Transverse colon (tissue), 4 donors: ENCODE measurements at regions not wholly inside any gene's neighbourhood (a gene's known extent, or its start where the extent isn't known, plus 50 kb on each side); places are given as distances from the start of the nearest gene placed in this dataset.
"Not testable (repeated sequence)": the region's sequence is repeated elsewhere in the genome, so short reads cannot be mapped to it uniquely, and the experiment has no call there.

Experiments
- DNase-seq: peaks from one replicate; pipeline ENCODE4 v3.0.0-alpha.2; 2019
- H3K27ac ChIP-seq, 4 donors: fragments of 200-600 bp; sonication (generic); 2 replicates each; pipeline ENCODE4 v1.5.1; 2016 to 2018; ENCODE audit warnings: inconsistent platforms in 4 of 4
- H3K27me3 ChIP-seq: fragments of 200-600 bp; sonication (generic); 2 replicates; pipeline ENCODE4 v1.5.1; 2017; ENCODE audit warnings: inconsistent platforms
- H3K36me3 ChIP-seq, 4 donors: fragments of 200-600 bp; sonication (generic); 2 replicates each; pipeline ENCODE4 v1.5.1; 2017 to 2019; ENCODE audit warnings: inconsistent platforms in 4 of 4
- H3K4me1 ChIP-seq, 4 donors: fragments of 200-600 bp; sonication (generic); 2 replicates each; pipeline ENCODE4 v1.5.1; 2017 to 2020; ENCODE audit warnings: inconsistent platforms in 4 of 4
- H3K4me3 ChIP-seq, 4 donors: fragments of 200-600 bp; sonication (generic); 1 replicate in 1 of 4; 2 replicates in 3 of 4; pipeline versions ENCODE4 v1.5.1 to v1.6.1; 2017 to 2019; ENCODE audit warnings: inconsistent platforms in 4 of 4
- H3K9me3 ChIP-seq, 2 donors: fragments of 200-600 bp; sonication (generic); 2 replicates each; pipeline ENCODE4 v1.5.1; 2017 to 2019; ENCODE audit warnings: inconsistent platforms in 2 of 2
- EP300 ChIP-seq: sonication (generic); formaldehyde crosslinking; IDR thresholded peaks from one replicate; pipeline ENCODE4 v1.6.1; 2017; ENCODE audit warnings: antibody characterized with exemption, low read depth
- POLR2A ChIP-seq: fragments of 450-650 bp; IDR thresholded peaks from one replicate; pipeline ENCODE4 v1.6.1; 2016; ENCODE audit warnings: antibody characterized with exemption, mild to moderate bottlenecking, moderate library complexity
- POLR2AphosphoS5 ChIP-seq, 3 donors: sonication (generic); formaldehyde crosslinking; IDR thresholded peaks; one replicate each; pipeline ENCODE4 v1.6.1; 2016; ENCODE audit warnings: antibody characterized with exemption in 3 of 3
- WGBS, 2 donors: methylation state at CpG; one replicate each; pipeline ENCODE4 v1.1.5; 2018; ENCODE audit warnings: low coverage in 1 of 2; 5-methylcytosine and 5-hydroxymethylcytosine counted together
- in situ Hi-C, 4 donors: fragments of 200-750 bp; cut with MboI; loops; one replicate each; pipeline versions ENCODE4 v1.15.0 to v1.15.1; 2017; ENCODE audit warnings: low sequenced_read_pairs in 3 of 4, low pct_ligation_motif_present in 1 of 4, low pct_unique_long_range_greater_than_20kb in 1 of 4
- intact Hi-C: fragments of 100-400 bp; cut with DNase I; formaldehyde crosslinking; loops from one replicate; pipeline ENCODE4 v1.15.1; 2023; ENCODE audit warnings: low total_unique reads
- TF ChIP-seq, protein P1 (sequence below), 5 experiments: fragments of 200-600 bp in 3 of 5; fragments of 450-650 bp in 2 of 5; sonication (generic) in 3 of 5; IDR thresholded peaks; 1 replicate in 2 of 5; 2 replicates in 3 of 5; pipeline ENCODE4 v1.5.1; 2016 to 2017; ENCODE audit warnings: antibody characterized with exemption in 5 of 5, inconsistent platforms in 3 of 5, mild to moderate bottlenecking in 2 of 5, moderate library complexity in 1 of 5

DNA sequence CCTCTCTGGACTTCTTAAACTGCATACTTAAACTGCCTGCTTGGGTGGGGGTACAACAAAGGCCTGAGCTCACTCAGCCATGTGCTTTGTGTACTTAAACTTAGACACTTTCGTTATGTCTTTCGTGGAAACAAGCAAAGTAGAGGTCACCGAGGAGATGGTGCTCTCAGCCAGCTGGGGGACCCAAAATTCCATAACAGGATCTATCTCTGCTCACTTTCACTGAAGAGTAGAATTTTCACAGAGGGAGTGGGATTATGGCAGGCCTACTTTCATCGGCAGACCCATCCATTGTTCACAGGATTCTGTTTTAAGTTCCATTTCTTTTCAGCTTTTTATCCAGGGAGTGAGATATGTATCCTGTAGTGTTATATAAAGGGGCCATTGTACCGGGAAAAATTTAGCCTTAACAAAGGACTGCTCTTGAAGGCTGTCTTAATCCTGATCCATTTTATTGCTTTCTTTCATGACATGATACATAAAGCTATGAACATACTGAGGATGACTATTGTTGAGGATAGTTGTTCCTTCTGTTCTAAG is 370.0 kb upstream of the GHITM start:
- no peaks in the 10 kb centered on the region for H3K27me3 ChIP-seq
- no peaks in the 10 kb centered on the region for H3K9me3 ChIP-seq
- H3K36me3 ChIP-seq, result no peaks in the 10 kb centered on the region
- H3K4me3 ChIP-seq, result no peak overlapping the region
- WGBS, 2 donors, result 62 to 66% methylated on average over 5 of the region's 5 CpGs
- no peak for DNase-seq
- TF ChIP-seq EP300 (no peak), POLR2AphosphoS5 (IDR thresholded peaks at IDR 0.05) (no peak), POLR2A (no peak)
- TF ChIP-seq, protein P1, sequence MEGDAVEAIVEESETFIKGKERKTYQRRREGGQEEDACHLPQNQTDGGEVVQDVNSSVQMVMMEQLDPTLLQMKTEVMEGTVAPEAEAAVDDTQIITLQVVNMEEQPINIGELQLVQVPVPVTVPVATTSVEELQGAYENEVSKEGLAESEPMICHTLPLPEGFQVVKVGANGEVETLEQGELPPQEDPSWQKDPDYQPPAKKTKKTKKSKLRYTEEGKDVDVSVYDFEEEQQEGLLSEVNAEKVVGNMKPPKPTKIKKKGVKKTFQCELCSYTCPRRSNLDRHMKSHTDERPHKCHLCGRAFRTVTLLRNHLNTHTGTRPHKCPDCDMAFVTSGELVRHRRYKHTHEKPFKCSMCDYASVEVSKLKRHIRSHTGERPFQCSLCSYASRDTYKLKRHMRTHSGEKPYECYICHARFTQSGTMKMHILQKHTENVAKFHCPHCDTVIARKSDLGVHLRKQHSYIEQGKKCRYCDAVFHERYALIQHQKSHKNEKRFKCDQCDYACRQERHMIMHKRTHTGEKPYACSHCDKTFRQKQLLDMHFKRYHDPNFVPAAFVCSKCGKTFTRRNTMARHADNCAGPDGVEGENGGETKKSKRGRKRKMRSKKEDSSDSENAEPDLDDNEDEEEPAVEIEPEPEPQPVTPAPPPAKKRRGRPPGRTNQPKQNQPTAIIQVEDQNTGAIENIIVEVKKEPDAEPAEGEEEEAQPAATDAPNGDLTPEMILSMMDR (IDR thresholded peaks at IDR 0.05), result no peak
- H3K27ac ChIP-seq, result no peak overlapping the region
- H3K4me1 ChIP-seq, result no peaks in the 10 kb centered on the region
- intact Hi-C loops (no loop called here), in situ Hi-C loops (no loop called here)

DNA sequence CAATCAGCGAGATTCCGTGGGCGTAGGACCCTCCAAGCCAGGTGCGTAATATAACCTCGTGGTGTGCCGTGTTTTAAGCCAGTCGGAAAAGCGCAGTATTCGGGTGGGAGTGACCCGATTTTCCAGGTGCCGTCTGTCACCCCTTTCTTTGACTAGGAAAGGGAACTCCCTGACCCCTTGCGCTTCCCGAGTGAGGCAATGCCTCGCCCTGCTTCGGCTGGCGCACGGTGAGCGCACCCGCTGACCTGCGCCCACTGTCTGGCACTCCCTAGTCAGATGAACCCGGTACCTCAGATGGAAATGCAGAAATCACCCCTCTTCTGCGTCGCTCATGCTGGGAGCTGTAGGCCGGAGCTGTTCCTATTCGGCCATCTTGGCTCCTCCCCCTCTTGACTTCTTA is 352.6 kb upstream of the GHITM start:
- H3K27ac ChIP-seq, H3K27me3 ChIP-seq, H3K9me3 ChIP-seq, DNase-seq, H3K36me3 ChIP-seq, H3K4me1 ChIP-seq, H3K4me3 ChIP-seq, intact Hi-C loops, in situ Hi-C loops: not testable (repeated sequence)
- WGBS, 2 donors, result 93 to 94% methylated on average over 15 to 25 of the region's 25 CpGs

DNA sequence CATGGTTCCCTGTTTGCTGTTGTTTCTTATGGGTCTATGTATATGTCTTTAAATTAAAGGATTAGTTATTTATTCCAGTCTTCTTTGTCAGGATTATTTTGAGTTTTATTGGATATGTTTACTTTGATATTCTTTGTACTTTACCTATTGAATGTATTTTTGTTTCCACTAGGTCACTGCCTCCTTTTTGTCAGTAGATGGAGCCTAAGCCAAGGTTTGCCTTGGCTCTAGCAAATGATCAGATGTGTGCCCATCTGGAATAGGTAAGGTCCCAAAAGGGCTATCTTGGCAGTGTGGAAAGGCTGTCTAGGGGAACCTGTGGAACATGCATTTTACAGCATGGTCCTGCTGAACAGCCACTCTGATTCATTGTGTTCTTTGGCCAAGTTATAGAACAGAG is 337.3 kb upstream of the GHITM start:
- intact Hi-C loops, result no loop called here
- H3K27ac ChIP-seq, result no peak overlapping the region

DNA sequence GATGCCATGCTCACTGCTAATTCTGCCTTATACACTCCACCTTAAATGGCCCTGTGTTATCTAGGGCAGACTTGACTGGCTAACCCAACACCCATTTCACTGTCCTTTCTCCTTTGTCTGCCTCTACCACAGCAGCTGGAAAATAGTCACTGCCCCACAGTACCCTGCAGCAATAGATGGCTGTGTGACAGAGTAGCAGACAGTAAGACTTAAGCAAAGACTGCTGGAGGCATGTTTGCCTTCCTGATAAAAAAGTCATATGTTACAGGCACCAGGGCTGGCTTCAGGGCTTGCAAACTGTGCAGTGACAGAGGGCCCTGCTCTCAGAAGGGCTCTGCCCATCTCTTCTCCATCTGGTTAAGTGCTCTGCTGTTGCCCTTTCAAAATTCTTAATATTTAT is 332.6 kb upstream of the GHITM start:
- no peaks in the 10 kb centered on the region for H3K27me3 ChIP-seq
- H3K4me3 ChIP-seq, result no peak overlapping the region
- H3K4me1 ChIP-seq, result no peaks in the 10 kb centered on the region
- no peaks in the 10 kb centered on the region for H3K36me3 ChIP-seq
- TF ChIP-seq, protein P1 (IDR thresholded peaks at IDR 0.05), result no peak
- TF ChIP-seq POLR2A (no peak), EP300 (no peak), POLR2AphosphoS5 (IDR thresholded peaks at IDR 0.05) (no peak)
- no peaks in the 10 kb centered on the region for H3K9me3 ChIP-seq
- intact Hi-C loops (no loop called here), in situ Hi-C loops (no loop called here)
- no peak for DNase-seq
- no peak overlapping the region for H3K27ac ChIP-seq

More for the DNA sequence above, 337.3 kb upstream of the GHITM start:
- Histone ChIP-seq H3K4me3 (no peak overlapping the region), H3K36me3 (no peaks in the 10 kb centered on the region), H3K27me3 (no peaks in the 10 kb centered on the region), H3K4me1 (no peaks in the 10 kb centered on the region), H3K9me3 (no peaks in the 10 kb centered on the region)
- in situ Hi-C loops, result no loop called here
- TF ChIP-seq POLR2A, result no peak
- no peak for TF ChIP-seq EP300
- TF ChIP-seq, protein P1 (IDR thresholded peaks at IDR 0.05), result no peak
- TF ChIP-seq POLR2AphosphoS5 (IDR thresholded peaks at IDR 0.05), result no peak
- no peak for DNase-seq

DNA sequence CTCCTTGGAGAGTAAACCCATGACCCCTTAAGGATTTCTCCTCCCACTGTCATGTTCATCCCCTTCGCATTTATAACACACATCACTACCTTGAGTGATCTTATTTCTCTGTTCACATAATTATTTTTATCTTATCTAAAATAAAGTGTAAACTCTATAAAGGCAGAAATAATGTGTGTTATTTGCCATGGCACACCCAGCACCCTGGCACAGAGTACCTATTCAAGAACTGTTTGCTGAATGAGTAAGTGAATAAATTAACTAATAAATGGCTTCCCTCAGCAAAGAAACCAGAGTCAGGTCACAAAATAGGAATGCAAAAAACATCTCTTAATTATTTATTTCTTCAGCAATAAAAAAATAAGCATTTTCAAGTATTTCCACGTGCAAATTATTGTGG is 330.3 kb upstream of the GHITM start:
- no peak overlapping the region for H3K4me3 ChIP-seq
- TF ChIP-seq EP300, result no peak
- TF ChIP-seq POLR2AphosphoS5 (IDR thresholded peaks at IDR 0.05), result no peak
- TF ChIP-seq, protein P1 (IDR thresholded peaks at IDR 0.05), result no peak
- TF ChIP-seq POLR2A, result no peak
- intact Hi-C loops, result no loop called here
- no peaks in the 10 kb centered on the region for H3K4me1 ChIP-seq
- no peak overlapping the region for H3K27ac ChIP-seq
- H3K9me3 ChIP-seq, result no peaks in the 10 kb centered on the region
- no peak for DNase-seq
- no peaks in the 10 kb centered on the region for H3K36me3 ChIP-seq
- in situ Hi-C loops, result no loop called here
- 52 to 64% methylated on average over 2 of the region's 2 CpGs for WGBS, 2 donors
- H3K27me3 ChIP-seq, result no peaks in the 10 kb centered on the region
